Dermis microvascular lymphatic vessel endothelial cell (primary cell): ENCODE measurements at regions not wholly inside any gene's neighbourhood (a gene's known extent, or its start where the extent isn't known, plus 50 kb on each side); places are given as distances from the start of the nearest gene placed in this dataset.
"Not testable (repeated sequence)": the region's sequence is repeated elsewhere in the genome, so short reads cannot be mapped to it uniquely, and the experiment has no call there.

Experiments used
- DNase-seq, 2 donors: peaks; one replicate each; pipeline versions ENCODE4 v3.0.0 to v3.0.0-alpha.2; 2010; ENCODE audit warnings: low read depth in 2 of 2

- no peak for DNase-seq
These were observed 791.4 kb downstream of the BRINP3 start for GRCh38 chr1:189686288-189686687.

- DNase-seq = no peak
These were observed 784.5 kb downstream of the BRINP3 start for GRCh38 chr1:189693140-189693539.

DNA sequence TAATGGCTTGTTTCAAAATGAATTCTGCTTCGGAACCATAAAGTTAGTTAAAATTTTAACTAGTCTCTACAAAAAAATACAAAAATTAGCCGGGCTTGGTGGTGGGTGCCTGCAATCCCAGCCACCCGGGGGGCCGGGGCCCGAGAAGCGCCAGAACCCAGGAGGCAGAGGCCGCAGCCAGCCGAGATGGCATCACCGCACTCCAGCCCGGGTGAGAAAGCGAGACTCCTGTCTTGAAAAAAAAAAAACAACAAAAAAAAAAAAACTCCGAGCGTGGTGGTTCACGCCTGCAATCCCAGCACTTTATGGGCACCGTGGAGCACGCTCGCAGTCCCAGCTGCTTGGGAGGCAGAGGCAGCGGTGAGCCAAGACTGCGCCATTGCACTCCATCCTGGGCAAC lies 781.4 kb downstream of the BRINP3 start:
- DNase-seq = no peak

- DNase-seq = no peak
These were observed 780.6 kb downstream of the BRINP3 start for GRCh38 chr1:189697113-189697512.

GRCh38 chr1:189701606-189702005 lies 776.1 kb downstream of the BRINP3 start:
- no peak for DNase-seq

- DNase-seq = no peak
These were observed 771.1 kb downstream of the BRINP3 start for GRCh38 chr1:189706594-189706993.

- no peak for DNase-seq
These were observed 769.0 kb downstream of the BRINP3 start for GRCh38 chr1:189708674-189709073.

DNA sequence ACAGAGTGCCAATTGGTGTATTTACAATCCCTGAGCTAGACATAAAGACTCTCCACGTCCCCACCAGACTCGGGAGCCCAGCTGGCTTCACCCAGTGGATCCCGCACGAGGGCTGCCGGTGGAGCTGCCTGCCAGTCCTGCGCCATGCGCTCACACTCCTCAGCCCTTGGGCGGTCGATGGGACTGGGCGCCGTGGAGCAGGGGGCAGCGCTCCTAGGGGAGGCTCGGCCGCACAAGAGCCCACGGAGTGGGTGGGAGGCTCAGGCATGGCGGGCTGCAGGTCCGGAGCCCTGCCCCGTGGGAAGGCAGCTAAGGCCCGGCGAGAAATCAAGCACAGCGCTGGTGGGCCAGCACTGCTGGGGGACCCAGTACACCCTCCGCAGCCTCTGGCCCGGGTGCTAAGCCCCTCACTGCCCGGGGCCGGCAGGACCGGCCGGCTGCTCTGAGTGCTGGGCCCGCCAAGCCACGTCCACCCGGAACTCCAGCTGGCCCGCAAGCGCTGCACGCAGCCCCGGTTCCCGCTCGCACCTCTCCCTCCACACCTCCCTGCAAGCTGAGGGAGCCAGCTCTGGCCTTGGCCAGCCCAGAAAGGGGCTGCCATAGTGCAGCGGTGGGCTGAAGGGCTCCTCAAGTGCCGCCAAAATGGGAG lies 759.4 kb downstream of the BRINP3 start:
- DNase-seq = not testable (repeated sequence)

DNA sequence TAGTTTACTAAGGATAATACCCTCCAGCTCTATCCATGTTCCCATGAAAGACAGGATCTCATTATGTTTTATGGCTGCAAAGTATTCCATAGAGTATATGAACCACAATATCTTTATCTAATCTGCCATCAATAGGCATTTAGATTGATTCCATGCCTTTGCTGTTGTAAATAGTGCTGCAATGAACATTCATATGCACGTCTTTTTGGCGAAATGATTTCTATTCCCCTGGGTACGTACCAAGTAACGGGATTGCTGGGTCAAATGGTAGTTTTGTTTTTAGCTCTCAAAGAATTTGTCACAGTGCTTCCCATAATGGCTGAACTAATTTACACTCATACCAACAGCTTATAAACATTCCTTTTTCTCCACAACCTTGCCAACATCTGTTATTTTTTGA lies 750.9 kb downstream of the BRINP3 start:
- no peak for DNase-seq

DNA sequence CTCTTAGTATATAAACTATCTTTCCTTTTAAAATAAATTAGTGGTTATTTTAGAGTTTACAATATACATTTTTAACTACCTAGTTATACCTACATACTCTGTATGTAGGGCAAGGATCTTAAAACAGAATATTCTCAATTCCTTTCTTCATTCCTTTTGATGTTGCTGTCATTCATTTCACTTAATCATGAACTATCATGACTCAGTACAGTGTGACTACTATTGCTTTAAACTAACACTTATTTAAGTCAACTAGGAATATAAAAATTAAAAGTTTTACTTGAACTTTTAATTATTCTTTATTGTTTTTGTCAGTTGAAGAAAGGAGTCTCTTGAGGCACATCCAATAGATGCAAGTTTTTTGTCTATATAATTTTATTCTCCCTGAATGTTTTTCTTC lies 726.4 kb downstream of the BRINP3 start:
- no peak for DNase-seq

DNA sequence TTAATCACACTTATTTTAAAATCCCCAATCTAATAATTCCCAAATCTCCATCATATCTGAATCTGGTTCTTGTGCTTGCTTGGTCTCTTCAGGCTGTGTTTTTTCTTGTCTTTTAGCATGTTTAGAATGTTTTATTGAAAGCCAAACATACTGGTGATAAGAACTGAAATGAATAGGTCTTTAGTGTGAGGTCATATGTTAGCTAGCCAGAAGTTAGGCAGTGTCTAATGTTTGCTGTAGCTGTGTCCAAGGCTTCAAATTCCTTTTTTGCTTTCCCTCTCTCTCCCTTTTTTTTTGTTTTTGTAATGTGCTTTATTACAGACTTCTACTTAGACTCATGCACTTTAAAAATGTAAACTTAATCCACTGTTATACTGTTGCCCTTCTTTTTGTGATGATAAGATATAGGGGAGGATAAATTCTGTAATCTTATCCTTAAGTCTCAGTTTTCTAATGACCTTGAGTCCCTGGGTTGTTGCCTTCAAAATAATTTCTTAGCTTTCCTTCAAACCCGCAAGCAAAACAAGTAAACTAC lies 725.1 kb downstream of the BRINP3 start:
- DNase-seq = no peak

DNA sequence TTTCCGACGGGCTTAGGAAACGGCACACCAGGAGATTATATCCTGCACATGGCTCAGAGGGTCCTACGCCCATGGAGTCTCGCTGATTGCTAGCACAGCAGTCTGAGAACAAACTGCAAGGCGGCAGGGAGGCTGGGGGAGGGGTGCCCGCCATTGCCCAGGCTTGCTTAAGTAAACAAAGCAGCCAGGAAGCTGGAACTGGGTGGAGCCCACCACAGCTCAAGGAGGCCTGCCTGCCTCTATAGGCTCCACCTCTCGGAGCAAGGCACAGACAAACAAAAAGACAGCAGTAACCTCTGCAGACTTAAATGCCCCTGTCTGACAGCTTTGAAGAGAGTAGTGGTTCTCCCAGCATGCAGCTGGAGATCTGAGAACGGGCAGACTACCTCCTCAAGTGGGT lies 722.6 kb downstream of the BRINP3 start:
- not testable (repeated sequence) for DNase-seq

DNA sequence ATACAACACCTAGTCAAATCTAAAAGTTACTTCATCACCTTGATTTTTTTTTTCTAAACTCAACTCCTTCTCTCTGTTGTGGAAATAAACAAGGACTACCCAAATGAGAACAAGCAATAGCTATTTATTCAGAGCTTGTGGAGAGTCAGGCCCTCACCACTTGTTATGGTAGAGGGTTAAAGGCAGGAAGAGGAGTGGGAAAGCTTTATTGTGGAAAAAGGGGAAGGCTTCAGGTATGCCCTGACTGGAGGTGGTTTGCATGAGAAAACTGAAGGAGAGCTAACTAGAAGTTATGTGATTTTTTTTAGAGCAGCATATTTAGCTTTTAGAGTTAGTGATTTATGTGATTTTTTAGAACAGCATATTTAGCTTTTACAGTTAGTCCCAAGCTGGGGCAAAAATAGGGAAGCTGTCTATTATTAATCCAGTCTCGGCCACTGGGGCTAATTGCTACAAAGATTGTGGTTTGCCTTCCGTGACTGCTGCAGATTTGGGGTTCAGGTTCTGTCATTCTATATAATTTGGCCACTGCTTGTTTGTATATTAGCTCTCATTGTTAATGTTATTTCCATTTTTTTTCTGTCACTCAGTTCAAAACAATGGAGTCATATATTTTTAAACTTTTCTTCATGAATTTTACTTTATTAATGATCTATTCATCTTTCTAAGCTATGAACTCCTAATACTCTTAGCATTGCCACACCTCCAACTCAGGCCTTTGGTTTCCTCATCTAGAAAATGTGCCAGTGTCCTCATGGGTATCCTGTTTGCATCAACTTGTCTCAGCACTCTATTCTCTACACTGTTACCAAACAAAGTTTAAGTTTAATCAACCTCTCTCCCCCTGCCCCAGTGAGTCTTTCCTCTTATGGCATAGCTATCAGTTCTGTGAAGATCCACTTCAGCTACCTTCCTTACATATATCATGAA lies 713.0 kb downstream of the BRINP3 start:
- no peak for DNase-seq

GRCh38 chr1:189769448-189769847 lies 708.2 kb downstream of the BRINP3 start:
- DNase-seq = no peak

DNA sequence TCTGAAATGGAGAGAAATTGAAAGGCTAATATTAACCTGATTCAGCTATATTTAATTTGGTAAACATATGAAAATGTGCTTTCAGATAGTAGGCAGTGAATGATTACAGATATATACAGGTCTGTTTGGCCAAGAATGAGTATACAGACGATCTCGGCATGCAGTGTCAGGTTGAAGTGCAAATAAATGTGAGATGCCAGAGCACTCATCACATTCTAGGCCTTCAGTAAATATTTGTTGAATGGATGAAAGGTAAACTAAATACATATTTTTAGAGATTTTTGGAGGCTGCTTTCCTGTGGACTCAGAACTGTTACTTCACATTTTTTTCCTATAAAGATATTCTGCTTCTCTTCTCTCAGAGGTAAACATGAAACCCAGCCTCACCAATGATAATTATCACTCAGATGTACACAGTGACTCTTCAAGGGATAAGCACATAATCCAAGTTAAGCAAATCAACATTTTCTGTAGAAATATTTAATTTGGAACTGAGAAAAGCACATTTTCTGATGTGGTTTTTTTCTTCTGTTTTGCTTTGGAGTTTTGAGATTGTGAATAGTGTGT lies 702.9 kb downstream of the BRINP3 start:
- DNase-seq = no peak

- no peak for DNase-seq
These were observed 702.3 kb downstream of the BRINP3 start for GRCh38 chr1:189775343-189775742.

DNA sequence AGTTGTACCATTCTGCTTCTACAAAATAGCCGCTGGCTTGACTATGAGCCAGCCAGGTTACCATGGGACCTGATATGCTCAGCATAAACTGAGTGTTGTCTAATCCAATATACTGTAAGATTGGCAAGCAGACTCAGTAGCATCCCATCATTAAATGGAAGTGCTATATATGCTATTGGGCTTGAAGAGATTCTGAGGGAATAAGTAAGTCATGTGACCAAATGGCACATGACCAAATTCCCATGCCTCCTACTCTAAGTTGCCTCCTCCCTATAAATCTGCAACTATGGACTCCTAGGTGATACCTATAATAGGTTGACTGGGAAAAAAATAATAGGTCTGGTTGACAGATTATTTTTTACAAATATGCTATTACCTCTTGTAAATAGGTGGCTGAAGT lies 698.6 kb downstream of the BRINP3 start:
- no peak for DNase-seq

- DNase-seq = no peak
These were observed 695.4 kb downstream of the BRINP3 start for GRCh38 chr1:189782295-189782694.

- no peak for DNase-seq
These were observed 694.2 kb downstream of the BRINP3 start for GRCh38 chr1:189783456-189783855.

DNA sequence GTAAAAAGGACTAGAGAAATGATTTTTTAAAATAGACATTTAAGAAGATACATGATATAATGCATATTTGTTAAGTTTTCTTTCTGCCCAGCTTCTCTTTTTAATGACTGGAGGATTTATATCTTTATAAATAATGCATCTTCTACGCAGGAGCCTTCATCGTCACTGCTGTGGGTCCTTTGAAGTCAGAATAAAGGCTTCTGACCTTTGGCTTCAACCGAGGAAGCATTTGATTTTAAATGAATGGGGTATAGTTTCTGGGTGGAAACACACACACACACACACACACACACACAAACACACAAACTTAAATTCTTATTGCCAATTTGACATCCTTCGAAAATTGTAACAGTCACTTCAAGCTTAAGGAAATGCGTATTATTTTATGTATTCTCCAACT lies 690.9 kb downstream of the BRINP3 start:
- DNase-seq = no peak

GRCh38 chr1:189787201-189787600 lies 690.5 kb downstream of the BRINP3 start:
- DNase-seq = no peak

DNA sequence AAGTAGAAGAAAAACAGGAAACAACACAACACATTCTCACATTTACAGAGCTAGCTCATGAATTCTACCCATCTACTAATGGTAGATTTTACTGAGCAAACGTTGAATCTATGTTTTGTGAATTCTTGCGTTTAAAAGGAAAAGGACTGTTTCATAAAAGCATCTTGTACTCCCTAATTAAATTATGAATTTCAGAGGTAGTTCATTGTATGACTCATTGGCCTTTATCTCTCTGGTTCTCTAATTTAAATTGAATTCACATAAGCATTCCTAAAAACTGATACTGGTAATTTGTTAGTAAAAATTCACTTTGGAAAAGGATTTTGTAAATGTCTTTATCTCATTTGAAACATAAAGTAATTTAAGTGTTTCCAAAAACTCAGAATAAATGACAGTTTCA lies 687.3 kb downstream of the BRINP3 start:
- DNase-seq = no peak
